ENCODE measurements at regions not wholly inside any gene's neighbourhood (a gene's known extent, or its start where the extent isn't known, plus 50 kb on each side); places are given as distances from the start of the nearest gene placed in this dataset.

DNA sequence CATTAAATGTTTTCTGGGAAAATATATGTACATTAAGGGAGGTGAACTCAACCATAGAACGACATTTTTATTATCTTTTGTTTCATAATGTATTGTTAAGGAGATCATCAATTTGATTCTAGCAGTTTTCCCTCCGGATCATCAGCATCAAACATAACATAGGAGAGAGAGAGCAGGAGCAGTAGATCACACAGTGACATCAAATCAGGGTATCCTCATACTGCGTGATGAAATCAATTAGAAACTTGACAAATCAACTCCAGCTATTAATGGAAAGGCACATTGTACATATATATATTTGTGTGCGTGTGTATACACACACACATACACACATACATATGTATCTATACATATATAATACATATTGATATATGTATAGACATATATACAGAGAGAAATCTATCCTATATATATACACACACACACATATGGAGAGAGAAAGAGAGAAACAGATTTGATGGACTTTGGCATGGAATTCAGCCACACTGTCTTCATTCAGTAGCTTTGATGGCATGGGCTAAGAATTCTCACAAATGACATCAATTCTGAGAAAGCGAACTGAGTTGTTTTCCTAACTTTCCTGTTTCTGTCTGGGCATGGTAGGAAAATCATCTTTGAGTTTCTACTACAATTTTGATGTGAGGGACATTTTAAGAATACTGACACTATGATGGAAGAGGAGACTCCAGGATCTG is 1302.8 kb upstream of the SEL1L start:
- CTCF ChIA-PET = no interaction called here
- Mint-ChIP-seq H3K27ac (no peak overlapping the region), H3K9me3 (ENCODE audit: low read depth) (peaks cover 3% of the 10 kb centered on the region), H3K36me3 (no peaks in the 10 kb centered on the region), H3K4me3 (no peak overlapping the region), H3K27me3 (no peaks in the 10 kb centered on the region), H3K4me1 (no peaks in the 10 kb centered on the region)
- DNase-seq = no peak
- no peak for ATAC-seq

DNA sequence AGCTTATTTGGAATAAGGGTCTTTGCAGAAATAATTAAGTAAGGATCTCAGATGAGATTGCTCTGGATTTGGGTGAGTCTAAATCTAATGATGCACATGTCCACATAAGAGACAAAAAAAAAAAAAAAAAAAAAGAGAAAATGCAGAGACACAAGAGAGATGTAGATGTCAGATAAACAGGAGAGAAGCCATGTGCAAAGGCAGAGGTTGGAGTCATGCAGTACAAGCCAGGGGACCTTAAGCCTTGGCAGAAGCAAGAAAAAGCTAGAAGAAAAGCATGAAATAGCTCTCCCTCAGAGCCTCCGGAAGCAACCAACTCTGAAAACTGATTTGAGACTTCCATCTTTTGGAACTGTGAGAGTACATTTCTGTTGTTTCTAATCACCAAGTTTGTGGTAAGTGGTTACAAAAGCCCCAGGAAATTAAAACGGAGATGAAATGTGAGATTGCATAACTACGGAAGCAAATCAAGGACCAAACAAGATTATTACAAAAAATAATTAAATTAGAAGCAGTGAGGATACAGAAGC is 1304.0 kb upstream of the SEL1L start:
- no peak overlapping the region for H3K27ac Mint-ChIP-seq
- no peaks in the 10 kb centered on the region for H3K27me3 Mint-ChIP-seq
- H3K9me3 Mint-ChIP-seq (ENCODE audit: low read depth) = peaks cover 3% of the 10 kb centered on the region
- no peaks in the 10 kb centered on the region for H3K36me3 Mint-ChIP-seq
- no peaks in the 10 kb centered on the region for H3K4me1 Mint-ChIP-seq
- DNase-seq (no peak), ATAC-seq (no peak)
- CTCF ChIA-PET = no interaction called here
- H3K4me3 Mint-ChIP-seq = no peak overlapping the region

DNA sequence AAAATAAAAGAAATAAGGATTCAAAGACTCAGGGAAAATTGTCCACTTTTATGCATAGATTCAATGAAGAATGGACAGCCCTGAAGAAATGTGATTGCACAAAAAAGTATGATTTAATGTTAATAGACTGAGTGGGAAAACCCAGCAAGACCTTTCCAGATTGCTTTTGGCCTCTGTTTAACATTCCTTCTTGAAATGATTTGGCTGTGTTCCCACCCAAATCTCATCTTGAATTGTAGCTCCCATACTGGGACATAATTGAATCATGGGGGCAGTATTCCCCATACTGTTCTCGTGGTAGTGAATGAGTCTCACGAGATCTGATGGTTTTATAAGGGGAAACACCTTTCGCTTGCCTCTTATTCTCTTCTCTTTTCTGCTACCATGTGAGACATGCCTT is 1316.9 kb upstream of the SEL1L start:
- H3K9me3 Mint-ChIP-seq (ENCODE audit: low read depth) = peaks cover 9% of the 10 kb centered on the region
- CTCF ChIA-PET = no interaction called here
- no peaks in the 10 kb centered on the region for H3K36me3 Mint-ChIP-seq
- no peak for DNase-seq
- no peak for ATAC-seq
- no peaks in the 10 kb centered on the region for H3K4me1 Mint-ChIP-seq
- no peak overlapping the region for H3K27ac Mint-ChIP-seq
- no peak overlapping the region for H3K4me3 Mint-ChIP-seq
- no peaks in the 10 kb centered on the region for H3K27me3 Mint-ChIP-seq

DNA sequence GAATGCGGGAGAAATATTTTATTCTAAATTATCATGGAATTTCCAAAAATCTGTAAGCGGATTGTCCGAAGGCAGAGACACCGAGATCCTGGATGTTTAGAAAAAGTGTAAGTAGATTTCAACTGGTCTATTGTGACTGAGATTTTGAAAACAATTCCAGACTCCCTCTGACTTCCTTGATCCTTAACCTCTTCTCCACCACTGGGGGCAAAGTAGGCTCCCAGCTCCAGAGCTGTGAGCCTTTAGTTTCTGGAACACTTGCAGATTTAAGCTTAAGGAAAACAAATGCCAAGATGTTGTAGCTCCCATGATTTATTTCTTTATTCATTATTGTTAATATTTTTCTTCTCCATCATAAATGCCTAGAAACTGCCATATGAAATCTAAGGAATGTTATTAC is 1320.5 kb upstream of the SEL1L start:
- Mint-ChIP-seq H3K4me3 (no peak overlapping the region), H3K4me1 (no peaks in the 10 kb centered on the region), H3K9me3 (ENCODE audit: low read depth) (peaks cover 13% of the 10 kb centered on the region), H3K27ac (no peak overlapping the region), H3K36me3 (no peaks in the 10 kb centered on the region), H3K27me3 (no peaks in the 10 kb centered on the region)
- no peak for DNase-seq
- no peak for ATAC-seq
- CTCF ChIA-PET = no interaction called here

DNA sequence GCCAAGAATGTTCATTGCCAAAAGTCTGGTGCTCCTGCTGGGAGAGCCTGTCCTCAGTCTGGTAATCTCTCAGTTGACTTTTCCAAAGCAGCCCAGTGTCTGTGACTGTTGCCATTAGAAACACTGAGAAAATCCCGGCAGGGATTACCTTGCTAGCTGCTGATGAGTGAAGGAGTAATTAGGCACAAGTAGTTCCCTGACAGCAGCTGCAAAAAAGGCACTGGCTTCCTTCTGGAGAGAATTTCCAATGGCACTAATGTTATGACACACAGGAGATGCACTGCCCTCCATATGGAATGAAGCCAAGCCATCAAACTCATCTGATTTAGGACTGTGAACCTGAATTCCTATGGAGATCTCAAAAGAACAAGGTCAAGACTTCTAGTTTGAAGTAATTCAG is 1321.2 kb upstream of the SEL1L start:
- no peak overlapping the region for H3K4me3 Mint-ChIP-seq
- CTCF ChIA-PET = no interaction called here
- H3K4me1 Mint-ChIP-seq = no peaks in the 10 kb centered on the region
- ATAC-seq = no peak
- peaks cover 9% of the 10 kb centered on the region for H3K9me3 Mint-ChIP-seq (ENCODE audit: low read depth)
- no peaks in the 10 kb centered on the region for H3K36me3 Mint-ChIP-seq
- no peak for DNase-seq
- H3K27ac Mint-ChIP-seq = no peak overlapping the region
- H3K27me3 Mint-ChIP-seq = no peaks in the 10 kb centered on the region

DNA sequence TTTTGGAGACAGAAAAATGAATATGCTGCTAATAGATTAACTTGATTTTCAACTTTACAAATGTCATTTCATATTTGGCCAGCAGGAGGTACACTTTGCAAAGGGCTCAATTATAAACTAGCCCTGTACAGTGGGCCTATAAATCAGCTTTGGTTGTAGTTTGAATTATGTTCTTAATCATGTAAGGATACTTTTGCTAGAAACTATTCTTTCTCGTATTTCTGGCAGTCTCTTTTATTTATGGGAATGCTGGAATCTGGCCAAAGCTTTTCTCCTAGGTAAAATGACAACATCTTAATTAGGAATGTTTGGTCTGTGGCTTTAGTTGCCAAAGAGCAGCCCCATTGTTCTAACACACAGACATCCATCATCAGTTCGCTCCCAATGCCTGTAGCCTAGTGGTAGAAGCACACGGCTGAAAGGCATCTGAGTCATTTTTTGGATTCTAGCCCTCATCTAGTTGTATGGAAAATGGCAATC is 1322.3 kb upstream of the SEL1L start:
- Mint-ChIP-seq H3K9me3 (ENCODE audit: low read depth) (peaks cover 7% of the 10 kb centered on the region), H3K36me3 (no peaks in the 10 kb centered on the region), H3K27me3 (no peaks in the 10 kb centered on the region), H3K27ac (no peak overlapping the region), H3K4me1 (no peaks in the 10 kb centered on the region), H3K4me3 (no peak overlapping the region)
- no peak for DNase-seq
- CTCF ChIA-PET = no interaction called here
- ATAC-seq = no peak

DNA sequence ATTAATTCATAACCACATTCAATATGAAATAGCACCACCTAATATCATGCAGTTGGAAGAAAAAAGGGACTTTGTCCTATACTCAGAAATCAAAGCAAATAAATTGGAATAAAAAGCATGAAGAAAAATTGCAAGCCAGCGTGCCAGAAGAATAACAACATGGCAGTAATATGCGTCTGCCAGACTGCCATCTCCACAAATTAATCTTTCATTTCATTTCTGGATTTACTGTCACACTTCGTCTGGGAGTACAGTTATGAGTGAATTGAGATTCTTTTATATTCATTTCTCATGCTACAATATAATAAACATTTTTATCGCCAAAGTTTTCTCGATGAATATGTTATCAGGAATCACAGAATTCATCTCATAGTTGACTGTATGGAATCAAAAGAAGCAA is 1327.7 kb upstream of the SEL1L start:
- no peak overlapping the region for H3K4me3 Mint-ChIP-seq
- CTCF ChIA-PET = no interaction called here
- peaks cover 8% of the 10 kb centered on the region for H3K9me3 Mint-ChIP-seq (ENCODE audit: low read depth)
- no peaks in the 10 kb centered on the region for H3K27me3 Mint-ChIP-seq
- ATAC-seq = no peak
- no peaks in the 10 kb centered on the region for H3K4me1 Mint-ChIP-seq
- DNase-seq = no peak
- H3K36me3 Mint-ChIP-seq = no peaks in the 10 kb centered on the region
- H3K27ac Mint-ChIP-seq = no peak overlapping the region

DNA sequence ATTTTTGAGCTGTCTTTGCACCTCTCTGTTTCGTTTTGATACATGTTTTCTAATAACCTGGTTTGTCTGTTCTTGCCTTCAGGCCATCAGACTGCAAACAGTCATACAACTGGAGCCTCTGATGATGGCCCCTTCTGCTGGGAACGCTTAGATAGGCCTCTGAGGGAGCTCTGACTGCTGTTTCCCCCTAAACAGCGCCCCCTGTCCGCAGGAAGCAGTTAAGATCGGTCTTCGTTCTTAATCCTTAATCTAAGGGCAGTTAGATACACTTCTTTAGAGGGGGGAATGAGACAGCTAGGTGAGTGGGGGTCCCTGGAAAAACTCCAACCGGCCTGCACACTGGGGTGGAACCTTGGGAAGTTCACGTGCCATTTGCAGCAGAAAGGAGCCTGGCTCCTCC is 1338.8 kb upstream of the SEL1L start:
- ATAC-seq = no peak
- no peaks in the 10 kb centered on the region for H3K27me3 Mint-ChIP-seq
- H3K9me3 Mint-ChIP-seq (ENCODE audit: low read depth) = peaks cover 13% of the 10 kb centered on the region
- H3K4me3 Mint-ChIP-seq = no peak overlapping the region
- no peaks in the 10 kb centered on the region for H3K36me3 Mint-ChIP-seq
- H3K27ac Mint-ChIP-seq = no peak overlapping the region
- H3K4me1 Mint-ChIP-seq = no peaks in the 10 kb centered on the region
- CTCF ChIA-PET = no interaction called here
- DNase-seq = no peak

DNA sequence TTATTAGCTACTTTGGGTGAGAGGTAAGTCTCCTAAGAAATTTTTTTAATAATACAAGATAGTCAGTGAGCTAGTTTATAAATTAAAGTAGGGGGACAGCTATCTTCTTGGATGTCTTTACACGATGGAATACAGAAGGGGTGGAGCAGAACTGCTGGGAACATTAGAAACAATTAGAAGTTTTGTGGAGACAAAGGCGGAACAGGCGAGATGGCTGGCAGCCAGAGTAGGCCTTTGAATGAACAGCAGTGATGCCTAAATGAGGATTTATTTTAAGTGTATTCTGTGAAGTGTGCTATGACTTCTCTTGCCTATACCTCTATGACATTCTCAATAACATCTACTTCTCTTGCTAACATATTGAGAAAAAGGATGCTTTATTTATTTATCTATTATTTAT is 1345.3 kb upstream of the SEL1L start:
- DNase-seq (no peak), ATAC-seq (no peak)
- Mint-ChIP-seq H3K4me1 (no peaks in the 10 kb centered on the region), H3K9me3 (ENCODE audit: low read depth) (peaks cover 8% of the 10 kb centered on the region), H3K4me3 (no peak overlapping the region), H3K27ac (no peak overlapping the region), H3K36me3 (peaks cover 1% of the 10 kb centered on the region), H3K27me3 (no peaks in the 10 kb centered on the region)
- CTCF ChIA-PET = no interaction called here

DNA sequence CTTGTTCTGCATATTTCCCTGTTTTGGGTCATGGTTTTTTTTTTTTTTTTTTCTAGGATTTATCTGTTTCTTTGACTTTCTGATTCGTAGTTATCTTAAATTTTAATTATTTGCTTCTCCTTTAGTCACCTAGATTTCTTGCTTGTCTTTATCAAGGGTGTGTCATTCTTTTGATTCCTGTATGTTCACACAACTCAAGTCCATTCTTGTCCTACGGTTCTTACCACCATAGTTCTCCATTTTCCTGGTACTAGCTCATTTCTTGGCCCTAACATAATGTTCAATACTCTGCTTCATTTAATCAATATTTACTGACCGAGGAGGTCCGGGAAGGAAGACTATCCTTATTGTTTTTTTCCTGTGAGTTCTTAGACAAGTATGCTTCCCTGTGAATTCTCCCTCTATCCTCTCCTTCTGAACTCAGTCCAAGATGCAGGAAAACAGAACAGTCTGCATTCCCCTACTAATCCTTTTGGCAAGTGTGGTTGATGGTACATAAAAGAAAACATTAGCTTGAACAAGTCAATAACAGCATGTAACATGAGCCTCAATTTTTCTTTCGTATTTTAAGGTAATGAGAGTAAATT is 1346.4 kb upstream of the SEL1L start:
- H3K9me3 Mint-ChIP-seq (ENCODE audit: low read depth) = peaks cover 10% of the 10 kb centered on the region
- H3K4me1 Mint-ChIP-seq = no peaks in the 10 kb centered on the region
- CTCF ChIA-PET = no interaction called here
- H3K27me3 Mint-ChIP-seq = no peaks in the 10 kb centered on the region
- DNase-seq (no peak), ATAC-seq (no peak)
- peaks cover 1% of the 10 kb centered on the region for H3K36me3 Mint-ChIP-seq
- H3K4me3 Mint-ChIP-seq = no peak overlapping the region
- no peak overlapping the region for H3K27ac Mint-ChIP-seq

DNA sequence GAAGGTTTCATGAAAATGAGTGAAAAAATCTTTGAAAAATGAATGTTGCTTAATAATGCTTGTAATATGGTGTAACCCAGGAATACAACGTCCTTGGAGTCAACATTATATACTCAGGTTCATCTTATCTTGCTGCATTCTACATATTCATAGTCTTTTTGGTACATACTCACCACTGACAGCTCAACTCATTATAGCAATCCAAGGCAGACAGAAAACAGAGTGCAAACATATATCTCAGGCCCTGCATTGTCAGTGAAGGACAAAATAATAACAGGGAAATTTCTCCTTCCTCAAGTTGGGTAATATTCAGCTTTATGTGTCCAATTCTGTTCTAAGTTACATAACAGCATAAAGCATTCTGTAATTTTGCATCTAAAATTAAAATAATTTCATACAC is 1353.0 kb upstream of the SEL1L start:
- Mint-ChIP-seq H3K36me3 (peaks cover 1% of the 10 kb centered on the region), H3K27me3 (no peaks in the 10 kb centered on the region), H3K27ac (no peak overlapping the region), H3K9me3 (ENCODE audit: low read depth) (peaks cover 24% of the 10 kb centered on the region), H3K4me3 (no peak overlapping the region), H3K4me1 (no peaks in the 10 kb centered on the region)
- ATAC-seq = no peak
- CTCF ChIA-PET = interaction anchor here (0.7 kb wide), 1 partner anchor 915 kb away, joined by 3 read pairs; no protein-coding TSS in a partner anchor
- DNase-seq = no peak

DNA sequence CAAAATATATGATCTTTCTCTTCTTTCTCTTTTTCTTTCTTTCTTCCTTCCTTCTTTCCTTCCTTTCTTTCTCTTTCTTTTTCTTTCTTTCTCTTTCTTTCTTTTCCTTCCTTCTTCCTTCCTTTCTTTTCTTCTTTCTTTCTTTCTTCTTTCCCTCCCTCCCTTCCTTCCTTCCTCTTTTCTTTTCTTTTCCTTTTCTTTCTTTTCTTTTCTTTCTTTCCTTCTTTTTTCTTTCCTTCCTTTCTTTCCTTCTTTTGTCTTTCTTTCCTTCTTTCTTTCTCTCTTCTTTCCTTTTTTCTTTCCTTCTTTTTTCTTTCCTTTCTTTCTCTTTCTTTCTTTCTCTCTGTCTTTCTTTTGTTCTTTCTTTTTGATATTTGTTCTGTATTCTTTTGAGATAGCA is 1356.0 kb upstream of the SEL1L start:
- Mint-ChIP-seq H3K9me3 (ENCODE audit: low read depth) (peaks cover 26% of the 10 kb centered on the region), H3K27me3 (no peaks in the 10 kb centered on the region), H3K4me1 (no peaks in the 10 kb centered on the region), H3K27ac (no peak overlapping the region), H3K36me3 (no peaks in the 10 kb centered on the region), H3K4me3 (no peak overlapping the region)
- CTCF ChIA-PET = no interaction called here
- no peak for DNase-seq
- no peak for ATAC-seq

DNA sequence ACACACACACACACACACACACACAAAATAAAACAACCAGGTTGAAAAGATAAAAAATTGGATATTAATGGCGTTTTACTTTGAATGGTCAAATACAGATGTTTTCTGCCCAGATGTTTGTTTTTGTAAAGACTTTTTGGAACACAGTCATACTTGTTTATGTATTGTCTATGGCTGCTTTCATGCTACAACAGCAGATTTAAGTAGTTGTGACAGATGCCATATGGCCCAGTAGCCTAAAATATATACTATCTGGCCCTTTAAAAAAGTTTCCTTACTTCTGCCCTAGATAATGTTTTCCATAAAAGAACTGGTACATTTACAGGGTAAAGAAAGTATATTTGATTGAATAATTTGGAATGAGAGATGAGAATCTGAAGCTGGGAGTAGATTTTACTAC is 1362.8 kb upstream of the SEL1L start:
- no peak overlapping the region for H3K27ac Mint-ChIP-seq
- no peaks in the 10 kb centered on the region for H3K27me3 Mint-ChIP-seq
- H3K4me1 Mint-ChIP-seq = no peaks in the 10 kb centered on the region
- CTCF ChIA-PET = no interaction called here
- ATAC-seq (no peak), DNase-seq (no peak)
- H3K36me3 Mint-ChIP-seq = no peaks in the 10 kb centered on the region
- H3K4me3 Mint-ChIP-seq = no peak overlapping the region
- H3K9me3 Mint-ChIP-seq (ENCODE audit: low read depth) = peaks cover 7% of the 10 kb centered on the region

DNA sequence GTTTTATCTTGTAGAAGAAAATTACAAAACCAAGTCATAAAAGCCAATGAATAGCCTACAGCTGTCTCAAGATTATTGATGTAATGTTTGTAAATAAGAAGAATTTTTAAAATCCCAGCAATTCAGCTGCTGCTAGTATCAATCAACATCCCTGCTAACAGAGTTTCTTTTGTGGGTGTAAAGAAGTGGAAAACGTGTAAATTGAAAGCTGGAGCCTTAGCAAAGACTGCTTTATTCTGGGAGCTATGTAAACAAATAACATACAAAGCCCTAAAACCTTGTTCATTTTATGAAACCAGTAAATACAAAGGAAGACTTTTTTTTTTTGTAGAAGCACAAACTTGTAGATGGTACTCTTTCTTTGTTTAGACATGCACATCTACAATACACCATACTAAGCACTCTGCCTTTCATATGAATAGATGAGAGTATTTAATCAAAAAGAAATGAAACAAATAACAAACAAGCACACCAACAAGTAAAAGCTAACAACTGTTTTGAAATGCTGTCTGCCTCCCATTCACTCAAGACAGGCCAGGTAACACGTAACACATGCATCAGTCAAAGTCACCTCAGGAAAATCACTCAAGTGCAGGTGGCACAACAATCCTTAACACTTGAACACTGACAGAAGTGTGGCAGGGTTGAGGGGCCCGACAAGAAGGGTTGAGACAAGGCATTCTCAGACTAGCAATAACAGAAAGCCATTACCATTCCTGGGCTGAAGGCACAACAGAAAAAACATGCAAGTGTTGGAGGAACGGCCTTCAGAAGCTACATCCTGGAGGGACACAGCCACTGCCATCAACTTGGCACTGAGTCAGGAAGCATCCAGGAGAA is 1364.0 kb upstream of the SEL1L start:
- no peaks in the 10 kb centered on the region for H3K4me1 Mint-ChIP-seq
- H3K27me3 Mint-ChIP-seq = no peaks in the 10 kb centered on the region
- CTCF ChIA-PET = no interaction called here

More for the DNA sequence above, 1364.0 kb upstream of the SEL1L start:
- DNase-seq = no peak
- H3K9me3 Mint-ChIP-seq (ENCODE audit: low read depth) = peaks cover 9% of the 10 kb centered on the region
- no peaks in the 10 kb centered on the region for H3K36me3 Mint-ChIP-seq
- ATAC-seq = no peak
- no peak overlapping the region for H3K4me3 Mint-ChIP-seq
- H3K27ac Mint-ChIP-seq = no peak overlapping the region

All from activated CD8-positive, alpha-beta memory T cell treated with anti-CD3 and anti-CD28 coated beads, Interleukin-2, amount 10 ng/mL, durations not matched to agents 7 days and 5 days (primary cell).